ENCODE measurements at regions not wholly inside any gene's neighbourhood (a gene's known extent, or its start where the extent isn't known, plus 50 kb on each side); places are given as distances from the start of the nearest gene placed in this dataset.

DNA sequence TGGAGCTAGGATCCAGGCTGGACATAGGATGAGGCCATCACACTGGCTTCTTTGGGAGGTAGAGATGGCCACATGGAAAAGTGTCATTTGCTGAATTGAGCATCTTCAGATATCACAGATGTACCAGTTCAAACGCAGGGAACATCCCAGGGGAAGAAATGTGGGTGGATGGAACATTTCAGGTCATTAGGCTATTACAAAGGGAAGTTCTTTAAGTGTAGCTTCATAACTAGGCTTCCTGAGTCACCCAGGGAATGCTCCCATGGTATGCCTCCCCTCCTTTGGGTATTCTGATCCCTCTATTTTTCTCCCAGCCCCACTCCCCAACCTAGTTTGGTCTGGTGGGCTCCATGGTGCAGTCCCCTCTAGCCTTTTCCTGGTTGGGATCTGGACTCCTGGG, 69.8 kb upstream of the IRX3 start:
- TF ChIP-seq REST (IDR thresholded peaks at IDR 0.05; ENCODE audit: insufficient read depth in 1 of 2, low read depth in 2 of 2, low read length in 1 of 2) (no peak), TCF7L2 (IDR thresholded peaks at IDR 0.05; ENCODE audit: low read depth, low read length) (no peak), POLR2AphosphoS5 (IDR thresholded peaks at IDR 0.05; ENCODE audit: low read depth, low read length) (no peak), SIN3A (IDR thresholded peaks at IDR 0.05; ENCODE audit: borderline replicate concordance, insufficient read depth, low read depth, low read length) (no peak)
- TF ChIP-seq, protein P1, sequence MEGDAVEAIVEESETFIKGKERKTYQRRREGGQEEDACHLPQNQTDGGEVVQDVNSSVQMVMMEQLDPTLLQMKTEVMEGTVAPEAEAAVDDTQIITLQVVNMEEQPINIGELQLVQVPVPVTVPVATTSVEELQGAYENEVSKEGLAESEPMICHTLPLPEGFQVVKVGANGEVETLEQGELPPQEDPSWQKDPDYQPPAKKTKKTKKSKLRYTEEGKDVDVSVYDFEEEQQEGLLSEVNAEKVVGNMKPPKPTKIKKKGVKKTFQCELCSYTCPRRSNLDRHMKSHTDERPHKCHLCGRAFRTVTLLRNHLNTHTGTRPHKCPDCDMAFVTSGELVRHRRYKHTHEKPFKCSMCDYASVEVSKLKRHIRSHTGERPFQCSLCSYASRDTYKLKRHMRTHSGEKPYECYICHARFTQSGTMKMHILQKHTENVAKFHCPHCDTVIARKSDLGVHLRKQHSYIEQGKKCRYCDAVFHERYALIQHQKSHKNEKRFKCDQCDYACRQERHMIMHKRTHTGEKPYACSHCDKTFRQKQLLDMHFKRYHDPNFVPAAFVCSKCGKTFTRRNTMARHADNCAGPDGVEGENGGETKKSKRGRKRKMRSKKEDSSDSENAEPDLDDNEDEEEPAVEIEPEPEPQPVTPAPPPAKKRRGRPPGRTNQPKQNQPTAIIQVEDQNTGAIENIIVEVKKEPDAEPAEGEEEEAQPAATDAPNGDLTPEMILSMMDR (IDR thresholded peaks at IDR 0.05): no peak
- Histone ChIP-seq H3K27me3 (ENCODE audit: control insufficient read depth, insufficient read depth, low read length) (no peaks in the 10 kb centered on the region), H3K4me3 (ENCODE audit: low read depth in 2 of 2, low read length in 2 of 2) (no peak overlapping the region), H3K36me3 (ENCODE audit: control insufficient read depth, insufficient read depth, low read length) (no peaks in the 10 kb centered on the region), H3K4me1 (ENCODE audit: control insufficient read depth, insufficient read depth, low read length) (no peaks in the 10 kb centered on the region), H3K27ac (ENCODE audit: low read length) (no peak overlapping the region), H3K9me3 (ENCODE audit: control insufficient read depth, insufficient read depth, low read depth, low read length) (no peaks in the 10 kb centered on the region)
- CTCF ChIA-PET: no interaction called here
- ATAC-seq (no peak), DNase-seq (ENCODE audit: low read depth, low spot score) (no peak)
- in situ Hi-C loops (cut with HindIII; ENCODE audit: low pct_unique_long_range_greater_than_20kb, low sequenced_read_pairs) (no loop called here), intact Hi-C loops (cut with micrococcal nuclease; ENCODE audit: unreplicated experiment) (no loop called here)
- BruUV-seq (replicated peaks): no TSS peak
- POLR2A ChIA-PET: no interaction called here

DNA sequence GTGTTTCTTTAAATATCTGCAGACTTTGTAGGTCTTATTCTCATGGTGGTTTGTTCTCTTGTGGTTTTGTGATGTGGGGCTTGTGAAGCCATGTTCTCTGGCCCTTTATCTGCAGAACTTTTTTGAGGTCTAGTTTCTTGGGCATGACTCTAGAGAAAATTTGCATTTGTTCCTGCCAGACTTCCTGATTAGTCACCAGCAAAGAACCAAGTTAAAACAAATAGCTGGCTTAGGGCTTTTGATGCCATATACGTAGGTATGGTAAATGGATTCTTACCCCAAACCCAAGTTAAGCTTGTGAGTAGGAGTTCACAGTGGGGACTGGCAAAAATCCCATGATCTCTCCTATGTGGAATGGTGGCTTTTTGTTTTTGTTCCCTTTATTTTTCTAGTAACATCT, 68.7 kb upstream of the IRX3 start:
- intact Hi-C loops (cut with micrococcal nuclease; ENCODE audit: unreplicated experiment): no loop called here
- TF ChIP-seq, protein P1 (IDR thresholded peaks at IDR 0.05): no peak
- TF ChIP-seq POLR2AphosphoS5 (IDR thresholded peaks at IDR 0.05; ENCODE audit: low read depth, low read length): no peak
- no peak for TF ChIP-seq SIN3A (IDR thresholded peaks at IDR 0.05; ENCODE audit: borderline replicate concordance, insufficient read depth, low read depth, low read length)
- H3K4me1 ChIP-seq (ENCODE audit: control insufficient read depth, insufficient read depth, low read length): no peaks in the 10 kb centered on the region
- in situ Hi-C loops (cut with HindIII; ENCODE audit: low pct_unique_long_range_greater_than_20kb, low sequenced_read_pairs): no loop called here
- ATAC-seq (no peak), DNase-seq (ENCODE audit: low read depth, low spot score) (no peak)
- no peaks in the 10 kb centered on the region for H3K36me3 ChIP-seq (ENCODE audit: control insufficient read depth, insufficient read depth, low read length)
- CTCF ChIA-PET: no interaction called here
- no peak overlapping the region for H3K4me3 ChIP-seq (ENCODE audit: low read depth in 2 of 2, low read length in 2 of 2)
- no peak overlapping the region for H3K27ac ChIP-seq (ENCODE audit: low read length)
- H3K27me3 ChIP-seq (ENCODE audit: control insufficient read depth, insufficient read depth, low read length): no peaks in the 10 kb centered on the region
- no TSS peak for BruUV-seq (replicated peaks)
- H3K9me3 ChIP-seq (ENCODE audit: control insufficient read depth, insufficient read depth, low read depth, low read length): no peaks in the 10 kb centered on the region
- POLR2A ChIA-PET: no interaction called here

DNA sequence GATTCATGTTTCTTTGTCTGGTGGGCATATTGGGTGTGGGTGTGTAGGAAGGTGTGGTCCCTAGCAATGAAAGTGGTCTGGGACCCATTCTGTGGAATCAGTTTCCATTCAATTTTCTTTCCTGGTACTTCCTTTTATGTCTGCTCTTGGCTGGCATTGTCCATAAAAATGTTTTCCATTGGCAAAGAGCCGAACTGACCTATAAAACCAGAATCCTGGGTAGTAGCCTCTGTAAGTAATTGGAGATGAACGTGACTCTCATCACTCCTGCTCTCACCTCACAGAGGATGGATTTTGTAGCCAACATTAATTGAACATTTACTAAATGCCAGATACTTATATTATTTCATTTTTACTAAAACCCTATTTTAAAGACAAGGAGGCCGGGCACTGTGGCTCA, 66.5 kb upstream of the IRX3 start:
- Histone ChIP-seq H3K27me3 (ENCODE audit: control insufficient read depth, insufficient read depth, low read length) (no peaks in the 10 kb centered on the region), H3K9me3 (ENCODE audit: control insufficient read depth, insufficient read depth, low read depth, low read length) (no peaks in the 10 kb centered on the region), H3K36me3 (ENCODE audit: control insufficient read depth, insufficient read depth, low read length) (no peaks in the 10 kb centered on the region), H3K4me1 (ENCODE audit: control insufficient read depth, insufficient read depth, low read length) (no peaks in the 10 kb centered on the region), H3K4me3 (ENCODE audit: low read depth in 2 of 2, low read length in 2 of 2) (no peak overlapping the region), H3K27ac (ENCODE audit: low read length) (no peak overlapping the region)
- BruUV-seq (replicated peaks): no TSS peak
- POLR2A ChIA-PET: no interaction called here
- no peak for ATAC-seq
- no peak for DNase-seq (ENCODE audit: low read depth, low spot score)
- CTCF ChIA-PET: no interaction called here
- TF ChIP-seq, protein P1 (IDR thresholded peaks at IDR 0.05): no peak
- no peak for TF ChIP-seq SIN3A (IDR thresholded peaks at IDR 0.05; ENCODE audit: borderline replicate concordance, insufficient read depth, low read depth, low read length)
- no peak for TF ChIP-seq REST (IDR thresholded peaks at IDR 0.05; ENCODE audit: insufficient read depth in 1 of 2, low read depth in 2 of 2, low read length in 1 of 2)
- no peak for TF ChIP-seq POLR2AphosphoS5 (IDR thresholded peaks at IDR 0.05; ENCODE audit: low read depth, low read length)
- TF ChIP-seq TCF7L2 (IDR thresholded peaks at IDR 0.05; ENCODE audit: low read depth, low read length): no peak
- intact Hi-C loops (cut with micrococcal nuclease; ENCODE audit: unreplicated experiment): no loop called here
- in situ Hi-C loops (cut with HindIII; ENCODE audit: low pct_unique_long_range_greater_than_20kb, low sequenced_read_pairs): no loop called here
